GM21447 (cell line): ENCODE measurements at regions not wholly inside any gene's neighbourhood (a gene's known extent, or its start where the extent isn't known, plus 50 kb on each side); places are given as distances from the start of the nearest gene placed in this dataset.
A peak's percentile ranks its signal among the peaks of the same experiment; 100 is the strongest.
"Not testable (repeated sequence)": the region's sequence is repeated elsewhere in the genome, so short reads cannot be mapped to it uniquely, and the experiment has no call there.

Source experiments
- ATAC-seq: cut with Tn5 transposase; IDR thresholded peaks from one replicate; pipeline ENCODE4 v1.9.1; 2021; ENCODE audit not compliant: unreplicated experiment

- no peak for ATAC-seq
Observed at GRCh38 chr3:72081471-72082185, 296.7 kb upstream of the PROK2 start.

- ATAC-seq: no peak
Observed at GRCh38 chr3:72080800-72081199, 295.9 kb upstream of the PROK2 start.

GRCh38 chr3:72080095-72080494, 295.1 kb upstream of the PROK2 start:
- no peak for ATAC-seq

- ATAC-seq: no peak
Observed at GRCh38 chr3:72079369-72079872, 294.5 kb upstream of the PROK2 start.

- ATAC-seq: no peak
Observed at GRCh38 chr3:72078676-72079368, 293.9 kb upstream of the PROK2 start.

GRCh38 chr3:72077473-72078259, 292.7 kb upstream of the PROK2 start:
- peak; percentile 40 for ATAC-seq

- not testable (repeated sequence) for ATAC-seq
Observed at GRCh38 chr3:72075848-72076247, 290.9 kb upstream of the PROK2 start.

GRCh38 chr3:72071624-72072023, 286.7 kb upstream of the PROK2 start:
- no peak for ATAC-seq

GRCh38 chr3:72070005-72070404, 285.1 kb upstream of the PROK2 start:
- no peak for ATAC-seq

- ATAC-seq: no peak
Observed at GRCh38 chr3:72069543-72069942, 284.6 kb upstream of the PROK2 start.

GRCh38 chr3:72068621-72069020, 283.7 kb upstream of the PROK2 start:
- ATAC-seq: no peak

GRCh38 chr3:72067721-72068120, 282.8 kb upstream of the PROK2 start:
- ATAC-seq: no peak

- ATAC-seq: no peak
Observed at GRCh38 chr3:72065872-72066641, 281.1 kb upstream of the PROK2 start.

- no peak for ATAC-seq
Observed at GRCh38 chr3:72065236-72065635, 280.3 kb upstream of the PROK2 start.

GRCh38 chr3:72064727-72065126, 279.8 kb upstream of the PROK2 start:
- ATAC-seq: not testable (repeated sequence)

GRCh38 chr3:72062017-72062416, 277.1 kb upstream of the PROK2 start:
- no peak for ATAC-seq

- ATAC-seq: no peak
Observed at GRCh38 chr3:72060447-72061034, 275.6 kb upstream of the PROK2 start.

- no peak for ATAC-seq
Observed at GRCh38 chr3:72058493-72059081, 273.6 kb upstream of the PROK2 start.

- ATAC-seq: no peak
Observed at GRCh38 chr3:72055436-72055835, 270.5 kb upstream of the PROK2 start.

GRCh38 chr3:72054976-72055375, 270.0 kb upstream of the PROK2 start:
- ATAC-seq: no peak
